ENCODE measurements at regions not wholly inside any gene's neighbourhood (a gene's known extent, or its start where the extent isn't known, plus 50 kb on each side); places are given as distances from the start of the nearest gene placed in this dataset.

GRCh38 chr3:23117856-23118255, 85.3 kb upstream of the UBE2E2 start:
- TF ChIP-seq POLR2AphosphoS5 (IDR thresholded peaks at IDR 0.05; ENCODE audit: low read depth, low read length) (no peak), TAF1 (IDR thresholded peaks at IDR 0.05; ENCODE audit: borderline replicate concordance, insufficient read depth, low read length) (no peak)
- TF ChIP-seq, protein P1, sequence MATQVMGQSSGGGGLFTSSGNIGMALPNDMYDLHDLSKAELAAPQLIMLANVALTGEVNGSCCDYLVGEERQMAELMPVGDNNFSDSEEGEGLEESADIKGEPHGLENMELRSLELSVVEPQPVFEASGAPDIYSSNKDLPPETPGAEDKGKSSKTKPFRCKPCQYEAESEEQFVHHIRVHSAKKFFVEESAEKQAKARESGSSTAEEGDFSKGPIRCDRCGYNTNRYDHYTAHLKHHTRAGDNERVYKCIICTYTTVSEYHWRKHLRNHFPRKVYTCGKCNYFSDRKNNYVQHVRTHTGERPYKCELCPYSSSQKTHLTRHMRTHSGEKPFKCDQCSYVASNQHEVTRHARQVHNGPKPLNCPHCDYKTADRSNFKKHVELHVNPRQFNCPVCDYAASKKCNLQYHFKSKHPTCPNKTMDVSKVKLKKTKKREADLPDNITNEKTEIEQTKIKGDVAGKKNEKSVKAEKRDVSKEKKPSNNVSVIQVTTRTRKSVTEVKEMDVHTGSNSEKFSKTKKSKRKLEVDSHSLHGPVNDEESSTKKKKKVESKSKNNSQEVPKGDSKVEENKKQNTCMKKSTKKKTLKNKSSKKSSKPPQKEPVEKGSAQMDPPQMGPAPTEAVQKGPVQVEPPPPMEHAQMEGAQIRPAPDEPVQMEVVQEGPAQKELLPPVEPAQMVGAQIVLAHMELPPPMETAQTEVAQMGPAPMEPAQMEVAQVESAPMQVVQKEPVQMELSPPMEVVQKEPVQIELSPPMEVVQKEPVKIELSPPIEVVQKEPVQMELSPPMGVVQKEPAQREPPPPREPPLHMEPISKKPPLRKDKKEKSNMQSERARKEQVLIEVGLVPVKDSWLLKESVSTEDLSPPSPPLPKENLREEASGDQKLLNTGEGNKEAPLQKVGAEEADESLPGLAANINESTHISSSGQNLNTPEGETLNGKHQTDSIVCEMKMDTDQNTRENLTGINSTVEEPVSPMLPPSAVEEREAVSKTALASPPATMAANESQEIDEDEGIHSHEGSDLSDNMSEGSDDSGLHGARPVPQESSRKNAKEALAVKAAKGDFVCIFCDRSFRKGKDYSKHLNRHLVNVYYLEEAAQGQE (IDR thresholded peaks at IDR 0.05; ENCODE audit: insufficient read depth in 1 of 2, low read depth in 2 of 2, low read length in 2 of 2) = no peak
